Activated T-cell treated with anti-CD3 and anti-CD28 coated beads, Interleukin-2, amount 50 U/mL, for 4 hours (primary cell): ENCODE measurements at regions not wholly inside any gene's neighbourhood (a gene's known extent, or its start where the extent isn't known, plus 50 kb on each side); places are given as distances from the start of the nearest gene placed in this dataset.
"Not testable (repeated sequence)": the region's sequence is repeated elsewhere in the genome, so short reads cannot be mapped to it uniquely, and the experiment has no call there.

ENCODE experiments used
- ATAC-seq, 2 donors: fragments of 200-7000 bp; cut with Tn5 transposase; one replicate each; pipeline ENCODE4 v1.10.0; 2021
- DNase-seq: peaks from one replicate; pipeline ENCODE4 v3.0.0-alpha.2; 2020
- H3K27me3 Mint-ChIP-seq: one replicate; pipeline ENCODE4 v1.8.0; 2021; ENCODE audit warnings: low read depth, mixed read lengths
- H3K36me3 Mint-ChIP-seq: one replicate; pipeline ENCODE4 v1.8.0; 2022; ENCODE audit warnings: mixed read lengths; ENCODE audit not compliant: insufficient read depth
- H3K4me1 Mint-ChIP-seq: one replicate; pipeline ENCODE4 v1.8.0; 2021; ENCODE audit warnings: low read depth, mixed read lengths
- H3K4me3 Mint-ChIP-seq: one replicate; pipeline ENCODE4 v1.8.0; 2021; ENCODE audit warnings: mild to moderate bottlenecking, moderate library complexity, mixed read lengths
- H3K9me3 Mint-ChIP-seq: one replicate; pipeline ENCODE4 v1.8.0; 2021; ENCODE audit warnings: mixed read lengths

- Mint-ChIP-seq H3K27me3 (peaks cover 4% of the 10 kb centered on the region), H3K4me3 (no peak overlapping the region), H3K9me3 (no peaks in the 10 kb centered on the region), H3K36me3 (no peaks in the 10 kb centered on the region), H3K4me1 (peaks cover 10% of the 10 kb centered on the region)
- ATAC-seq (no peak), DNase-seq (no peak)
Measured at GRCh38 chr10:23530079-23530478, 91.2 kb downstream of the OTUD1 start.

GRCh38 chr10:23533212-23533611, 94.3 kb downstream of the OTUD1 start:
- no peaks in the 10 kb centered on the region for H3K36me3 Mint-ChIP-seq
- no peak overlapping the region for H3K4me3 Mint-ChIP-seq
- ATAC-seq (peak; percentile 66 to 69), DNase-seq (no peak)
- H3K9me3 Mint-ChIP-seq: no peaks in the 10 kb centered on the region
- H3K4me1 Mint-ChIP-seq: peaks cover 16% of the 10 kb centered on the region
- H3K27me3 Mint-ChIP-seq: peaks cover 5% of the 10 kb centered on the region

GRCh38 chr10:23534326-23534725, 95.5 kb downstream of the OTUD1 start:
- DNase-seq: no peak
- Mint-ChIP-seq H3K36me3 (no peaks in the 10 kb centered on the region), H3K4me1 (peaks cover 20% of the 10 kb centered on the region), H3K4me3 (no peak overlapping the region), H3K9me3 (no peaks in the 10 kb centered on the region), H3K27me3 (peaks cover 5% of the 10 kb centered on the region)
- ATAC-seq: no peak

- Mint-ChIP-seq H3K4me3 (no peak overlapping the region), H3K9me3 (no peaks in the 10 kb centered on the region), H3K4me1 (peaks cover 24% of the 10 kb centered on the region), H3K27me3 (peaks cover 5% of the 10 kb centered on the region), H3K36me3 (no peaks in the 10 kb centered on the region)
- ATAC-seq: no peak
- no peak for DNase-seq
Measured at GRCh38 chr10:23534761-23535160, 95.9 kb downstream of the OTUD1 start.

GRCh38 chr10:23535381-23535780, 96.5 kb downstream of the OTUD1 start:
- peaks cover 31% of the 10 kb centered on the region for H3K4me1 Mint-ChIP-seq
- H3K9me3 Mint-ChIP-seq: no peaks in the 10 kb centered on the region
- no peaks in the 10 kb centered on the region for H3K36me3 Mint-ChIP-seq
- no peak for ATAC-seq
- no peak for DNase-seq
- H3K4me3 Mint-ChIP-seq: no peak overlapping the region
- peaks cover 5% of the 10 kb centered on the region for H3K27me3 Mint-ChIP-seq

- peak in 1 of 2 donors; percentile 38 for ATAC-seq
- no peak for DNase-seq
- Mint-ChIP-seq H3K4me3 (no peak overlapping the region), H3K9me3 (no peaks in the 10 kb centered on the region), H3K4me1 (peaks cover 44% of the 10 kb centered on the region), H3K36me3 (no peaks in the 10 kb centered on the region), H3K27me3 (peaks cover 4% of the 10 kb centered on the region)
Measured at GRCh38 chr10:23538968-23539367, 100.1 kb downstream of the OTUD1 start.

- ATAC-seq: no peak
- peaks cover 36% of the 10 kb centered on the region for H3K4me1 Mint-ChIP-seq
- peak overlapping the region; percentile 4 for H3K4me3 Mint-ChIP-seq
Measured at GRCh38 chr10:23540401-23541030, 101.6 kb downstream of the OTUD1 start.

GRCh38 chr10:23543691-23544380, 105.0 kb downstream of the OTUD1 start:
- Mint-ChIP-seq H3K4me3 (no peak overlapping the region), H3K27me3 (no peaks in the 10 kb centered on the region)

More at GRCh38 chr10:23540401-23541030, 101.6 kb downstream of the OTUD1 start:
- Mint-ChIP-seq H3K9me3 (no peaks in the 10 kb centered on the region), H3K27me3 (peaks cover 4% of the 10 kb centered on the region), H3K36me3 (no peaks in the 10 kb centered on the region)
- no peak for DNase-seq

GRCh38 chr10:23545866-23546265, 107.0 kb downstream of the OTUD1 start:
- not testable (repeated sequence) for H3K9me3 Mint-ChIP-seq, DNase-seq, ATAC-seq, H3K4me3 Mint-ChIP-seq, H3K36me3 Mint-ChIP-seq, H3K27me3 Mint-ChIP-seq
- peaks cover 15% of the 10 kb centered on the region for H3K4me1 Mint-ChIP-seq

More at GRCh38 chr10:23543691-23544380, 105.0 kb downstream of the OTUD1 start:
- Mint-ChIP-seq H3K36me3 (no peaks in the 10 kb centered on the region), H3K4me1 (peaks cover 31% of the 10 kb centered on the region), H3K9me3 (no peaks in the 10 kb centered on the region)
- DNase-seq (no peak), ATAC-seq (no peak)

- Mint-ChIP-seq H3K36me3 (no peaks in the 10 kb centered on the region), H3K27me3 (peaks cover 1% of the 10 kb centered on the region), H3K9me3 (no peaks in the 10 kb centered on the region), H3K4me1 (no peaks in the 10 kb centered on the region), H3K4me3 (no peak overlapping the region)
- ATAC-seq: peak; percentile 60 to 67
- no peak for DNase-seq
Measured at GRCh38 chr10:23556727-23557440, 118.0 kb downstream of the OTUD1 start.

- H3K9me3 Mint-ChIP-seq: peaks cover 8% of the 10 kb centered on the region
- ATAC-seq: no peak
- H3K27me3 Mint-ChIP-seq: peaks cover 1% of the 10 kb centered on the region
- H3K4me3 Mint-ChIP-seq: no peak overlapping the region
- H3K4me1 Mint-ChIP-seq: no peaks in the 10 kb centered on the region
- DNase-seq: no peak
- H3K36me3 Mint-ChIP-seq: no peaks in the 10 kb centered on the region
Measured at GRCh38 chr10:23557777-23558176, 118.9 kb downstream of the OTUD1 start.

- ATAC-seq: no peak
- H3K4me3 Mint-ChIP-seq: no peak overlapping the region
- H3K36me3 Mint-ChIP-seq: no peaks in the 10 kb centered on the region
- H3K27me3 Mint-ChIP-seq: peaks cover 1% of the 10 kb centered on the region
- H3K4me1 Mint-ChIP-seq: no peaks in the 10 kb centered on the region
- DNase-seq: no peak
- peaks cover 8% of the 10 kb centered on the region for H3K9me3 Mint-ChIP-seq
Measured at GRCh38 chr10:23558361-23558799, 119.5 kb downstream of the OTUD1 start.

GRCh38 chr10:23568996-23569395, 130.1 kb downstream of the OTUD1 start:
- Mint-ChIP-seq H3K4me1 (no peaks in the 10 kb centered on the region), H3K9me3 (peaks cover 21% of the 10 kb centered on the region), H3K4me3 (no peak overlapping the region), H3K27me3 (peaks cover 2% of the 10 kb centered on the region), H3K36me3 (no peaks in the 10 kb centered on the region)
- DNase-seq (no peak), ATAC-seq (no peak)

- ATAC-seq: no peak
- Mint-ChIP-seq H3K27me3 (no peaks in the 10 kb centered on the region), H3K36me3 (no peaks in the 10 kb centered on the region), H3K9me3 (peaks cover 16% of the 10 kb centered on the region), H3K4me3 (no peak overlapping the region), H3K4me1 (no peaks in the 10 kb centered on the region)
- no peak for DNase-seq
Measured at GRCh38 chr10:23571884-23572283, 133.0 kb downstream of the OTUD1 start.
